Kidney (tissue), 13 donors: ENCODE measurements at regions not wholly inside any gene's neighbourhood (a gene's known extent, or its start where the extent isn't known, plus 50 kb on each side); places are given as distances from the start of the nearest gene placed in this dataset.

ENCODE experiments used
- DNase-seq, 5 donors: peaks; one replicate each; pipeline ENCODE4 v3.0.0-alpha.2; 2013 to 2020
- FAIRE-seq: peaks from 2 replicates; lab custom pipeline; 2012; peaks lifted over from hg19 to GRCh38; lab: Jason Lieb, UNC
- H3K27ac ChIP-seq, 2 donors: one replicate each; pipeline ENCODE4 v1.7.0; 2013; ENCODE audit warnings: low read depth in 2 of 2, low read length in 2 of 2, inconsistent platforms in 1 of 2
- H3K27me3 ChIP-seq: one replicate; pipeline ENCODE4 v1.7.1; 2013; ENCODE audit warnings: low read length, inconsistent platforms; ENCODE audit not compliant: control insufficient read depth, insufficient read depth
- H3K36me3 ChIP-seq, 3 donors: one replicate each; pipeline versions ENCODE4 v1.7.0 to v1.7.1; 2013; ENCODE audit warnings: low read length in 3 of 3, control low read depth in 1 of 3, inconsistent platforms in 1 of 3; ENCODE audit not compliant: insufficient read depth in 3 of 3, control insufficient read depth in 2 of 3
- H3K4me1 ChIP-seq, 3 donors: one replicate each; pipeline versions ENCODE4 v1.7.0 to v1.7.1; 2013; ENCODE audit warnings: low read length in 3 of 3, inconsistent platforms in 1 of 3, low read depth in 1 of 3; ENCODE audit not compliant: control insufficient read depth in 2 of 3, insufficient read depth in 2 of 3
- H3K4me3 ChIP-seq, 3 donors: one replicate each; pipeline versions ENCODE4 v1.7.0 to v1.8.1; 2013; ENCODE audit warnings: low read length in 3 of 3, control low read depth in 1 of 3, inconsistent platforms in 1 of 3
- H3K9ac ChIP-seq, 3 donors: one replicate each; pipeline versions ENCODE4 v1.7.0 to v1.7.1; 2013; ENCODE audit warnings: low read length in 3 of 3, control low read depth in 1 of 3, inconsistent platforms in 1 of 3
- H3K9me3 ChIP-seq, 3 donors: one replicate each; pipeline versions ENCODE4 v1.7.0 to v1.7.1; 2013; ENCODE audit warnings: low read length in 3 of 3, control low read depth in 1 of 3, inconsistent platforms in 1 of 3; ENCODE audit not compliant: control insufficient read depth in 2 of 3, insufficient read depth in 1 of 3
- intact Hi-C: fragments of 100-400 bp; cut with DNase I; formaldehyde crosslinking; loops from one replicate; pipeline ENCODE4 v1.11.1; 2022
- TF ChIP-seq, protein P1 (sequence below): IDR thresholded peaks from 3 replicates; pipeline ENCODE4 v1.5.1; 2012; ENCODE audit warnings: mild to moderate bottlenecking, moderate library complexity, borderline replicate concordance; ENCODE audit not compliant: insufficient read depth; ENCODE audit errors: extremely low read depth
- donor health status: control.
- donor health status: control.
- donor health status: control.
- donor health status: control.
- donor health status: control.
- donor health status: DM: yes; HTN: yes; CAD: no.
- donor health status: Normal renal cell carcinoma (clear cell type).

DNA sequence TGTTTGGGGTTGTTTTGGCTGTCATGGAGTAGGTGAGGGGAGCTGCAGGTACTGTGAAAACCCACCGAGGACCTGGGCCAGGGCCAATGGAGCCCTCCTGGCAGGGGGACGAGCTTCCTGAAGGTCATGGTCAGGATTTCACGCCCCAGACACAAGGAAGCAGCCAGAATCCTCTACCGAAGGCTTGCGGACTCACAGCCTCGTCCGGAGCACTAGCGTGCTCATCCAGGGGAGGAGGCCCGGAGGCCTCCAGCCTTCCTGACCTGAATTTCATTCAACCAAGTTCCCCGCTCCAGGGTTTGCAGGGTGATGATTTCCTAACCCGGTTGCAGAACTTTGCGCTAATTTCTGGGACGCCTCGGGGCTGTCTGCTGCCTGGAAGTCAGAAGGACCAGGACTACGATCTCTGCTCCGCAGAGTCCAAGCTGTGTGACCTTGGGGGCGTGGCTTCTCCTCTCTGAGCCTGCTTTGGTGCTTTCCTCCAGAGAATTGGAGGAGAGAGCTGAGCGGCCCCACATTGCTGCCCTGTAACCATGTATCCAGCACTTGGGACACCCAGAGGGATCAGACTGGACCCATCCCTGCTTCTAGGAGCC, 56.2 kb upstream of the ADRA2C start:
- peak in 1 of 5 donors; percentile 84 for DNase-seq
- Histone ChIP-seq H3K4me3 (peak overlapping the region in 1 of 3 donors; percentile 22), H3K9ac (peak overlapping the region in 1 of 3 donors; percentile 56), H3K4me1 (peaks cover 6 to 46% (median 43%) of the 10 kb centered on the region in 3 donors), H3K9me3 (peaks cover 0 to 2% (median 0%) of the 10 kb centered on the region in 3 donors), H3K27ac (peak overlapping the region; percentile 81 to 91), H3K27me3 (no peaks in the 10 kb centered on the region), H3K36me3 (no peaks in the 10 kb centered on the region)
- FAIRE-seq = no peak
- intact Hi-C loops = no loop called here
- TF ChIP-seq, protein P1, sequence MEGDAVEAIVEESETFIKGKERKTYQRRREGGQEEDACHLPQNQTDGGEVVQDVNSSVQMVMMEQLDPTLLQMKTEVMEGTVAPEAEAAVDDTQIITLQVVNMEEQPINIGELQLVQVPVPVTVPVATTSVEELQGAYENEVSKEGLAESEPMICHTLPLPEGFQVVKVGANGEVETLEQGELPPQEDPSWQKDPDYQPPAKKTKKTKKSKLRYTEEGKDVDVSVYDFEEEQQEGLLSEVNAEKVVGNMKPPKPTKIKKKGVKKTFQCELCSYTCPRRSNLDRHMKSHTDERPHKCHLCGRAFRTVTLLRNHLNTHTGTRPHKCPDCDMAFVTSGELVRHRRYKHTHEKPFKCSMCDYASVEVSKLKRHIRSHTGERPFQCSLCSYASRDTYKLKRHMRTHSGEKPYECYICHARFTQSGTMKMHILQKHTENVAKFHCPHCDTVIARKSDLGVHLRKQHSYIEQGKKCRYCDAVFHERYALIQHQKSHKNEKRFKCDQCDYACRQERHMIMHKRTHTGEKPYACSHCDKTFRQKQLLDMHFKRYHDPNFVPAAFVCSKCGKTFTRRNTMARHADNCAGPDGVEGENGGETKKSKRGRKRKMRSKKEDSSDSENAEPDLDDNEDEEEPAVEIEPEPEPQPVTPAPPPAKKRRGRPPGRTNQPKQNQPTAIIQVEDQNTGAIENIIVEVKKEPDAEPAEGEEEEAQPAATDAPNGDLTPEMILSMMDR = no peak

DNA sequence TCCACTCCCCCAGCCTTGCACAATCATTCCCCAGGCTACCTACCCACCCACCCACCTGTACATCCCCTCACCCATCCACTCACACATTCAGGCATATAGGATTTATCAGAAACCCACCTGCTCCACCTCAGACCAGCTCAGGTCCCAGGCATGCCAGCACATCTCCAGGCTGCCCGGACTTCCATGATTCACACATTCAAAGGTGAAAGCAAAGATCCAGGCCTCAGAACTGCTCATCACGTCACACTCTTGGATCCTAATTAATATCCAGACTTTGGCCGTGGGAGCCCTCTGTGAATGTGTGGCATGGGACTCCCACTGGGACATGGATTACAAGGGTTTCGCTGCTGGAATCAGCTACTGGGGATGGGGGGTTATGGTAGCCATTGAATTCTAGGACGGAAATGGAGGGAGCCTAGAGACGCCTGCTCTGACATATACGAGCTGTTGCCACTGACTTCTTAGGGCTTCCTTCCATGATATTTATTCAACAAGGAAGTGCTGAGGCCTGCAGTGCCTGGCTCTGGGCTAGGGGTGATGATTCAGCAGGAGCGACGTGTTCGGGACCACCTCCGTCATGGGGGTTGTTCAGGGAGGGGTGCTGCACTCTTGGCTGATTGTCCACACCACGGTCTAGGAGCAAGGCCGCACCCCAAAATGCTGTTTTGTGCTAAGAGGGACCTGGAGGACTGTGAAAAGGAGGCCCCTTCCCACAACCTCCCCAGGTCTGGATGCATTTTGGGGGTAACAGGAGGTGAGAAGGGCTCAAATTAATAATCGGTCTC, 56.9 kb upstream of the ADRA2C start:
- intact Hi-C loops = no loop called here
- H3K27ac ChIP-seq = peak overlapping the region; percentile 81 to 85
- TF ChIP-seq, protein P1 = no peak
- H3K27me3 ChIP-seq = no peaks in the 10 kb centered on the region
- H3K36me3 ChIP-seq = no peaks in the 10 kb centered on the region
- peak overlapping the region in 1 of 3 donors; percentile 56 for H3K9ac ChIP-seq
- FAIRE-seq = no peak
- DNase-seq = peak in 1 of 5 donors; percentile 42
- no peaks in the 10 kb centered on the region for H3K9me3 ChIP-seq
- no peak overlapping the region for H3K4me3 ChIP-seq
- peaks cover 0 to 39% (median 37%) of the 10 kb centered on the region in 3 donors for H3K4me1 ChIP-seq

DNA sequence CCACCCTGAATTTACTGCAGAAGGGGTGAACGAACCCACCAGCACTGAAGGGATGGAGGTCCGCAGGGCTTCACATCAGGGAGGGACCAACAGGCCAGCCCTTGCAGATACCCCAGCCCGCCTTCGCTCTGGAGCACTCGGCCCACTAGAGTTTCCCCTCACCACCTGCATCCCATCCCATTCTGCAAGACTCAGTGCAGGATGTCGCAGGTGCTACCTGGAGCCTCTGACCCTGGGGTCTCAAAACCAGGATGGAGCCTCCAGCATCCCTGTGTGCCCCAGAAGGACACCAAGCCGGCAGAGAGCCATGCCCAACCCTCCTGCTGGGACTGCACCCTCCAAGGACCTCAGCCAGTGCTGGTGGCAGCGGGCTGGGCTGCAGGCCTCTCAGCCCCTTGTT, 57.6 kb upstream of the ADRA2C start:
- intact Hi-C loops = no loop called here
- no peaks in the 10 kb centered on the region for H3K27me3 ChIP-seq
- DNase-seq = peak in 1 of 5 donors; percentile 47

More for the DNA sequence above, 57.6 kb upstream of the ADRA2C start:
- TF ChIP-seq, protein P1 = no peak
- Histone ChIP-seq H3K27ac (peak overlapping the region in 1 of 2 donors; percentile 41), H3K36me3 (no peaks in the 10 kb centered on the region), H3K9ac (no peak overlapping the region), H3K9me3 (no peaks in the 10 kb centered on the region), H3K4me3 (no peak overlapping the region), H3K4me1 (peaks cover 0 to 36% (median 33%) of the 10 kb centered on the region in 3 donors)
- FAIRE-seq = no peak
